ENCODE measurements at regions not wholly inside any gene's neighbourhood (a gene's known extent, or its start where the extent isn't known, plus 50 kb on each side); places are given as distances from the start of the nearest gene placed in this dataset.

DNA sequence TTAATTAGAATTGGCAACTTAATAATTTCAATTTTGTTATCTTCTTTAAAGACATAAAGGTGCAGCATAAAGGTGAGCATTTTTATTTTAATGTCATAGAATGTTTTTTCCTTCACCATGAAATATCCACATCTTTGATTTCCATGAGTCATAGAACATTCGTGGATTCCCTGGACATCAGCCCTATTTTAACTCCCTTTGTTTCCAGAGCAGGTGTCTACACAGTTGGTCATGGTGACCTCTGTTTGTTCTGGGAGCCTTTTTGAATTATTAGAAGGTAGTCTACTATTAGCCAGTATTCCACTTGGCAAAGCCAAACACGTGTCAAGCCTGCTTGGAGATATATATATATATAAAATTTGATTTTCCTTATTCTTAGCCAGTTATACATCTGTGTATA, 572.9 kb downstream of the LTN1 start:
- TF ChIP-seq, protein P1, sequence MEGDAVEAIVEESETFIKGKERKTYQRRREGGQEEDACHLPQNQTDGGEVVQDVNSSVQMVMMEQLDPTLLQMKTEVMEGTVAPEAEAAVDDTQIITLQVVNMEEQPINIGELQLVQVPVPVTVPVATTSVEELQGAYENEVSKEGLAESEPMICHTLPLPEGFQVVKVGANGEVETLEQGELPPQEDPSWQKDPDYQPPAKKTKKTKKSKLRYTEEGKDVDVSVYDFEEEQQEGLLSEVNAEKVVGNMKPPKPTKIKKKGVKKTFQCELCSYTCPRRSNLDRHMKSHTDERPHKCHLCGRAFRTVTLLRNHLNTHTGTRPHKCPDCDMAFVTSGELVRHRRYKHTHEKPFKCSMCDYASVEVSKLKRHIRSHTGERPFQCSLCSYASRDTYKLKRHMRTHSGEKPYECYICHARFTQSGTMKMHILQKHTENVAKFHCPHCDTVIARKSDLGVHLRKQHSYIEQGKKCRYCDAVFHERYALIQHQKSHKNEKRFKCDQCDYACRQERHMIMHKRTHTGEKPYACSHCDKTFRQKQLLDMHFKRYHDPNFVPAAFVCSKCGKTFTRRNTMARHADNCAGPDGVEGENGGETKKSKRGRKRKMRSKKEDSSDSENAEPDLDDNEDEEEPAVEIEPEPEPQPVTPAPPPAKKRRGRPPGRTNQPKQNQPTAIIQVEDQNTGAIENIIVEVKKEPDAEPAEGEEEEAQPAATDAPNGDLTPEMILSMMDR (conservative IDR thresholded peaks at IDR 0.05; ENCODE audit: low read length), result no peak
- TF ChIP-seq EZH2phosphoT487 (IDR thresholded peaks at IDR 0.05; ENCODE audit: borderline replicate concordance), result no peak

Measured in Loucy (cell line).